Naive thymus-derived CD4-positive, alpha-beta T cell (primary cell): ENCODE measurements at regions not wholly inside any gene's neighbourhood (a gene's known extent, or its start where the extent isn't known, plus 50 kb on each side); places are given as distances from the start of the nearest gene placed in this dataset.

ENCODE experiments used
- ATAC-seq: fragments of 150-1000 bp; cut with Tn5 transposase; 2 replicates; pipeline ENCODE4 v1.10.0; 2021; ENCODE audit warnings: mild to moderate bottlenecking, moderate library complexity
- CTCF ChIA-PET: fragments of 350-600 bp; sonication (Branson Sonifier 250); formaldehyde crosslinking; loops from one replicate; lab custom pipeline; 2021; ENCODE audit warnings: antibody characterized with exemption; lab: Charles Lee
- POLR2A ChIA-PET: fragments of 350-600 bp; sonication (Branson Sonifier 250); formaldehyde crosslinking; loops from one replicate; lab custom pipeline; 2021; ENCODE audit warnings: antibody characterized with exemption, inconsistent platforms; lab: Charles Lee
- DNase-seq, 9 donors: peaks; one replicate each; pipeline versions ENCODE4 v3.0.0 to v3.0.0-alpha.2; 2020 to 2022; ENCODE audit warnings: mixed read lengths in 1 of 9
- H3K27ac ChIP-seq: one replicate; pipeline ENCODE4 v1.7.0; 2013; ENCODE audit warnings: mild to moderate bottlenecking, low read depth, low read length, moderate library complexity
- H3K27me3 ChIP-seq, 2 donors: one replicate each; pipeline ENCODE4 v1.7.0; 2013; ENCODE audit warnings: low read length in 2 of 2, mild to moderate bottlenecking in 2 of 2, moderate library complexity in 2 of 2; ENCODE audit not compliant: control insufficient read depth in 2 of 2, insufficient read depth in 2 of 2
- H3K36me3 ChIP-seq, 3 experiments: 1 replicate in 2 of 3; 2 replicates in 1 of 3; pipeline ENCODE4 v1.7.0; 2013; ENCODE audit warnings: low read length in 3 of 3, mild to moderate bottlenecking in 3 of 3, moderate library complexity in 1 of 3; ENCODE audit not compliant: insufficient read depth in 3 of 3, control insufficient read depth in 2 of 3
- H3K4me1 ChIP-seq, 2 donors: one replicate each; pipeline ENCODE4 v1.7.0; 2013; ENCODE audit warnings: low read length in 2 of 2, mild to moderate bottlenecking in 2 of 2, moderate library complexity in 1 of 2; ENCODE audit not compliant: control insufficient read depth in 2 of 2, insufficient read depth in 2 of 2
- H3K4me3 ChIP-seq: 2 replicates; pipeline ENCODE4 v1.7.0; 2013; ENCODE audit warnings: mild to moderate bottlenecking, low read length
- H3K9me3 ChIP-seq, 3 experiments: 1 replicate in 2 of 3; 2 replicates in 1 of 3; pipeline ENCODE4 v1.7.0; 2013; ENCODE audit warnings: low read length in 3 of 3; ENCODE audit not compliant: control insufficient read depth in 2 of 3
- H3K27ac Mint-ChIP-seq, 9 donors: one replicate each; pipeline ENCODE4 v1.8.0; 2020 to 2022; ENCODE audit warnings: mixed read lengths in 9 of 9, mild to moderate bottlenecking in 8 of 9, moderate library complexity in 5 of 9, inconsistent platforms in 2 of 9
- H3K27me3 Mint-ChIP-seq, 5 donors: one replicate each; pipeline ENCODE4 v1.8.0; 2021 to 2022; ENCODE audit warnings: mixed read lengths in 5 of 5, mild to moderate bottlenecking in 1 of 5
- H3K36me3 Mint-ChIP-seq, 5 donors: one replicate each; pipeline ENCODE4 v1.8.0; 2020 to 2022; ENCODE audit warnings: mixed read lengths in 5 of 5, mild to moderate bottlenecking in 3 of 5, inconsistent platforms in 1 of 5
- H3K4me1 Mint-ChIP-seq, 7 donors: one replicate each; pipeline ENCODE4 v1.8.0; 2020 to 2022; ENCODE audit warnings: mixed read lengths in 7 of 7, mild to moderate bottlenecking in 3 of 7, inconsistent platforms in 1 of 7
- H3K4me3 Mint-ChIP-seq, 10 donors: one replicate each; pipeline ENCODE4 v1.8.0; 2020 to 2022; ENCODE audit warnings: mild to moderate bottlenecking in 10 of 10, mixed read lengths in 10 of 10, moderate library complexity in 6 of 10, inconsistent platforms in 2 of 10
- H3K9me3 Mint-ChIP-seq, 11 donors: one replicate each; pipeline ENCODE4 v1.8.0; 2020 to 2022; ENCODE audit warnings: mixed read lengths in 11 of 11, mild to moderate bottlenecking in 4 of 11, inconsistent platforms in 1 of 11, moderate library complexity in 1 of 11
- intact Hi-C, 2 donors: fragments of 100-400 bp; cut with micrococcal nuclease; formaldehyde crosslinking; loops; one replicate each; pipeline ENCODE4 v1.15.1; 2023

- H3K27me3 ChIP-seq = no peaks in the 10 kb centered on the region
- no peaks in the 10 kb centered on the region for H3K36me3 Mint-ChIP-seq
- no peak overlapping the region for H3K4me3 Mint-ChIP-seq
- intact Hi-C loops = no loop called here
- DNase-seq (no peak), ATAC-seq (no peak)
- ChIA-PET POLR2A (no interaction called here), CTCF (no interaction called here)
- no peaks in the 10 kb centered on the region for H3K4me1 Mint-ChIP-seq
- no peaks in the 10 kb centered on the region for H3K27me3 Mint-ChIP-seq
- no peak overlapping the region for H3K27ac Mint-ChIP-seq
- no peaks in the 10 kb centered on the region for H3K4me1 ChIP-seq
- H3K9me3 ChIP-seq = no peaks in the 10 kb centered on the region
- H3K36me3 ChIP-seq = no peaks in the 10 kb centered on the region
- H3K27ac ChIP-seq = no peak overlapping the region
- H3K9me3 Mint-ChIP-seq = peaks cover 0 to 30% (median 10%) of the 10 kb centered on the region in 11 donors
- no peak overlapping the region for H3K4me3 ChIP-seq
Measured at GRCh38 chr7:68853254-68853653, 745.0 kb upstream of the AUTS2 start.

GRCh38 chr7:68857571-68857970 is 740.7 kb upstream of the AUTS2 start:
- Histone ChIP-seq H3K9me3 (no peaks in the 10 kb centered on the region), H3K27ac (no peak overlapping the region), H3K4me1 (no peaks in the 10 kb centered on the region), H3K36me3 (no peaks in the 10 kb centered on the region), H3K27me3 (no peaks in the 10 kb centered on the region), H3K4me3 (no peak overlapping the region)
- peaks cover 0 to 4% (median 0%) of the 10 kb centered on the region in 5 donors for H3K36me3 Mint-ChIP-seq
- no peak overlapping the region for H3K27ac Mint-ChIP-seq
- ChIA-PET CTCF (no interaction called here), POLR2A (no interaction called here)
- H3K27me3 Mint-ChIP-seq = no peaks in the 10 kb centered on the region
- DNase-seq (no peak), ATAC-seq (no peak)
- H3K4me1 Mint-ChIP-seq = no peaks in the 10 kb centered on the region
- intact Hi-C loops = no loop called here
- H3K9me3 Mint-ChIP-seq = peaks cover 0 to 31% (median 15%) of the 10 kb centered on the region in 11 donors
- H3K4me3 Mint-ChIP-seq = no peak overlapping the region

DNA sequence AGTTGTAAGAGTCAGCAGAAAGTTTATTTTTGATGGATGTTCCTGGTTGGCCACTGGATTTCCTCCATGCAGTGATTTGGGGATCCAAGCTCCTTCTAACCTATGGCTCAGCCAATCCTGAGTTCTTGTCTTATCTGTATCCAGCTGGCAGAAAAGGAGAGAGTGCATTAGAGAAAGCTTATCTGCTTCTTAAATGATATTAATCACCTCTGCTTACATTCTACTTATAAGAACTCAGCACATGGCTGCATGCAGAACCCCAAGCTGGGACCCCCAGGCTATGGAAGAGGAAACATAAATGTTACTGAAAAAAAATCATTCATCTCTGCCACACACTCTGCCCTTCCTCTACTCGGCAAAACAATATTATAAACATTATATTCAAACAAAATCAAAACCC is 739.8 kb upstream of the AUTS2 start:
- Histone ChIP-seq H3K4me3 (no peak overlapping the region), H3K36me3 (no peaks in the 10 kb centered on the region), H3K27ac (no peak overlapping the region), H3K4me1 (no peaks in the 10 kb centered on the region), H3K9me3 (no peaks in the 10 kb centered on the region), H3K27me3 (no peaks in the 10 kb centered on the region)
- DNase-seq (no peak), ATAC-seq (no peak)
- Mint-ChIP-seq H3K27ac (no peak overlapping the region), H3K4me1 (no peaks in the 10 kb centered on the region), H3K27me3 (no peaks in the 10 kb centered on the region), H3K9me3 (peaks cover 0 to 31% (median 15%) of the 10 kb centered on the region in 11 donors), H3K4me3 (no peak overlapping the region), H3K36me3 (peaks cover 0 to 4% (median 0%) of the 10 kb centered on the region in 5 donors)
- intact Hi-C loops = no loop called here
- CTCF ChIA-PET = no interaction called here
- POLR2A ChIA-PET = no interaction called here

- no peaks in the 10 kb centered on the region for H3K4me1 ChIP-seq
- no peaks in the 10 kb centered on the region for H3K9me3 ChIP-seq
- no peak overlapping the region for H3K27ac ChIP-seq
- intact Hi-C loops = no loop called here
- no peaks in the 10 kb centered on the region for H3K27me3 ChIP-seq
- ChIA-PET POLR2A (no interaction called here), CTCF (no interaction called here)
- H3K4me3 Mint-ChIP-seq = no peak overlapping the region
- H3K36me3 Mint-ChIP-seq = peaks cover 0 to 4% (median 0%) of the 10 kb centered on the region in 5 donors
- no peak overlapping the region for H3K4me3 ChIP-seq
- no peaks in the 10 kb centered on the region for H3K27me3 Mint-ChIP-seq
- no peak for ATAC-seq
- no peaks in the 10 kb centered on the region for H3K4me1 Mint-ChIP-seq
- no peak overlapping the region for H3K27ac Mint-ChIP-seq
- H3K9me3 Mint-ChIP-seq = peaks cover 0 to 27% (median 7%) of the 10 kb centered on the region in 11 donors
- no peak for DNase-seq
- no peaks in the 10 kb centered on the region for H3K36me3 ChIP-seq
Measured at GRCh38 chr7:68861171-68861570, 737.1 kb upstream of the AUTS2 start.

GRCh38 chr7:68862261-68862660 is 736.0 kb upstream of the AUTS2 start:
- peaks cover 0 to 4% (median 0%) of the 10 kb centered on the region in 5 donors for H3K36me3 Mint-ChIP-seq
- intact Hi-C loops = no loop called here
- no peak for DNase-seq

DNA sequence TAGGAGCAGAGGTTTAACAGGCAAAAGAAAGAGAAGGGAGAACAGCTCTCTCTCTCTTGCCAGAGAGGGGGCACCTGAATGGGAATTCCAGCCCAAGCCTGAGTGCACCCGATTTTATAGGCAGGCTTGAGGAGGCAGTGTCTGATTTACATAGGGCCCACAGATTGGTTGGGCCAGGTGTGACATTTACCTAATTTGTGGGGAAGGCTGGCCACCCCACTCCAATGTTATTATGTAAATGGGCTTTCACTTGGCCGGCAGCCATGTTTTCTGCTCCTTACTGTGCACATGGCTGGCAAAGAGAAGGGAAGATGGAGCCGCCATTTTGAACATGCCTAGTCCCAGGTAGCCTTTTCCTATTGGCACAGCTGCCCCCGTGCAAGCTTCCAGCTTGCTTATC is 735.5 kb upstream of the AUTS2 start:
- Histone ChIP-seq H3K4me3 (no peak overlapping the region), H3K27me3 (no peaks in the 10 kb centered on the region), H3K9me3 (no peaks in the 10 kb centered on the region), H3K27ac (no peak overlapping the region), H3K4me1 (no peaks in the 10 kb centered on the region), H3K36me3 (no peaks in the 10 kb centered on the region)
- Mint-ChIP-seq H3K4me1 (no peaks in the 10 kb centered on the region), H3K4me3 (no peak overlapping the region), H3K27me3 (no peaks in the 10 kb centered on the region), H3K9me3 (peaks cover 0 to 33% (median 9%) of the 10 kb centered on the region in 11 donors), H3K27ac (no peak overlapping the region), H3K36me3 (peaks cover 0 to 4% (median 0%) of the 10 kb centered on the region in 5 donors)
- DNase-seq (no peak), ATAC-seq (no peak)
- ChIA-PET CTCF (no interaction called here), POLR2A (no interaction called here)
- intact Hi-C loops = no loop called here

More at GRCh38 chr7:68862261-68862660, 736.0 kb upstream of the AUTS2 start:
- Mint-ChIP-seq H3K4me3 (no peak overlapping the region), H3K4me1 (no peaks in the 10 kb centered on the region), H3K27me3 (no peaks in the 10 kb centered on the region), H3K9me3 (peaks cover 0 to 31% (median 8%) of the 10 kb centered on the region in 11 donors), H3K27ac (no peak overlapping the region)
- CTCF ChIA-PET = no interaction called here
- ATAC-seq = no peak
- H3K4me1 ChIP-seq = no peaks in the 10 kb centered on the region
- POLR2A ChIA-PET = no interaction called here
- H3K27ac ChIP-seq = no peak overlapping the region
- no peak overlapping the region for H3K4me3 ChIP-seq
- H3K9me3 ChIP-seq = no peaks in the 10 kb centered on the region
- no peaks in the 10 kb centered on the region for H3K27me3 ChIP-seq
- no peaks in the 10 kb centered on the region for H3K36me3 ChIP-seq

DNA sequence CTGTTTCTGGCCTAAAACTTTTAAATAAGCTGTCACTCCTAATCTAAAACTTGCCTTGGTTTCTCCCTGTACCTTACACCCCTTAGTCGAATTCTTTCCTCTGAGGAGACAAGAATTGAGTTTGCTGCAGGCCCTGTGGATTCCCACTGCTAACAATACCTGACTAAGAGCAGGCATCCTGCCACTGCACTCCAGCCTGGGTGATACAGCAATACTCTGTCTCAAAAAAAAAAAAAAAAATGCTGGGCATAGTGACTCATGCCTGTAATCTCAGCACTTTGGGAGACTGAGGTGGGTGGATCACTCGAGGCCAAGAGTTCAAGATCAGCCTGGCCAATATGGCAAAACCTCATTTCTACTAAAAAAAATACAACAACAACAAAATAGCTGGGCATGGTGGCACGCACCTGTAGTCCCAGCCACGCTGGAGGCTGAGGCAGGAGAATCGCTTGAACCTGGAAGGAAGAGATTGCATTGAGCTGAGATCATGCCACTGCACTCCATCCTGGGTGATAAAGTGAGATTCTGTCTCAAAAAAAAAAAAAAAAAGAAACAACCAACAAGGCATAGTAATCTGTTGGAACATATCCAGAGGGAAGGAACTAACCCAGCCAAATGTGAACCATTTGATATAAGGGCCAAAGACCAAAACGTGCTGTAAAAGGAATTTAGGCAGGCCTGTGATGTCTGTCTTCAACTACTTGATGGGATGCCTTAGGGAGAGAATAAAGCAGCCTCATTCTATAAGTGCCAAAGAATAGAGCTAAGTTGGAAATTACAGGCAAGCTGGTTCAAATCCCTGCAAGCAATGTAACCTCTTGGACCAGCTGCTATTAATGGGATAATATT is 732.7 kb upstream of the AUTS2 start:
- no peaks in the 10 kb centered on the region for H3K4me1 Mint-ChIP-seq
- peaks cover 0 to 4% (median 0%) of the 10 kb centered on the region in 5 donors for H3K36me3 Mint-ChIP-seq
- H3K4me3 Mint-ChIP-seq = no peak overlapping the region
- H3K27me3 Mint-ChIP-seq = no peaks in the 10 kb centered on the region
- Histone ChIP-seq H3K4me1 (no peaks in the 10 kb centered on the region), H3K9me3 (no peaks in the 10 kb centered on the region), H3K4me3 (no peak overlapping the region), H3K36me3 (no peaks in the 10 kb centered on the region), H3K27ac (no peak overlapping the region), H3K27me3 (no peaks in the 10 kb centered on the region)
- intact Hi-C loops = no loop called here
- POLR2A ChIA-PET = no interaction called here
- no peak overlapping the region for H3K27ac Mint-ChIP-seq
- no peak for ATAC-seq
- CTCF ChIA-PET = no interaction called here
- DNase-seq = no peak
- H3K9me3 Mint-ChIP-seq = peaks cover 6 to 48% (median 20%) of the 10 kb centered on the region in 11 donors
